ENCODE measurements at regions not wholly inside any gene's neighbourhood (a gene's known extent, or its start where the extent isn't known, plus 50 kb on each side); places are given as distances from the start of the nearest gene placed in this dataset.

DNA sequence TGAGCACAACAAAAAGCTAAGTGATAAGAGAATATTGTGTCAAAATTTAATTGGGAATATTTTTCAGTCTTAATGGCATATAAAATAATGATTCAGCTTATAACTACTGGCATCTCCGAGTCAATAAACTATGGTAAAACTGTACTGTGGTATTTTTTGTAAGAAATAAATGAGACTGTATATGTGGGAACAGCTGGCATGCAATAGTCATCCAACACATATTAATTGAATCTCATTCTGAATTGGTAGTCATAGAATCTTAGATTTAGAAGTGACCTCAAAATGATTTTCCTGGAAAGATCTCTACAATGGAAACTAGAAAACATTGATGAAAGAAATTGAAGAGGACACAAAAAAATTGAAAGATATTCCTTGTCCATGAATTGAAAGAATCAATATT, 133.4 kb upstream of the SLC7A14 start:
- no peak for DNase-seq
- Histone ChIP-seq H3K27me3 (ENCODE audit: insufficient read depth, low read depth, severe bottlenecking) (no peaks in the 10 kb centered on the region), H3K9me3 (ENCODE audit: severe bottlenecking) (no peaks in the 10 kb centered on the region), H3K36me3 (no peaks in the 10 kb centered on the region), H3K27ac (no peak overlapping the region), H3K4me3 (ENCODE audit: low read depth, low read length) (no peak overlapping the region)
- no peak for TF ChIP-seq CTCF (IDR thresholded peaks at IDR 0.05; ENCODE audit: low read depth, low read length)

DNA sequence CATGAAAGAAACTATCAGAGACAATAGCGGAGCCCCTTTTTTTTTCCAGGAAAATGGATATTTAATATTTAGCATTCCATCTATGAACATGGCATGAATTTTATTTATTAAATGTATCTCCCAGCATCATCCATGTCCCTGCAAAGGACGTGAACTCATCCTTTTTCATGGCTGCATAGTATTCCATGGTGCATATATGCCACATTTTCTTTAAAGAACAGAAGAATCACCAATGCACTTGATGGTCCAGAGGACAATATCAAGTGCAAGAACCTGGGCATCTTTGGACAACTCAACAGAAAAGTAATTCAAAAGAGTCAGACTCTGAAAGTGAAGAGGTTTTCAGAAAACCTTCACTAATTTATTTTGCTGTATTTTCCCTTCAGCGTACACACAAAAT, 133.0 kb upstream of the SLC7A14 start:
- TF ChIP-seq CTCF (IDR thresholded peaks at IDR 0.05; ENCODE audit: low read depth, low read length): no peak
- Histone ChIP-seq H3K4me3 (ENCODE audit: low read depth, low read length) (no peak overlapping the region), H3K27ac (no peak overlapping the region)

DNA sequence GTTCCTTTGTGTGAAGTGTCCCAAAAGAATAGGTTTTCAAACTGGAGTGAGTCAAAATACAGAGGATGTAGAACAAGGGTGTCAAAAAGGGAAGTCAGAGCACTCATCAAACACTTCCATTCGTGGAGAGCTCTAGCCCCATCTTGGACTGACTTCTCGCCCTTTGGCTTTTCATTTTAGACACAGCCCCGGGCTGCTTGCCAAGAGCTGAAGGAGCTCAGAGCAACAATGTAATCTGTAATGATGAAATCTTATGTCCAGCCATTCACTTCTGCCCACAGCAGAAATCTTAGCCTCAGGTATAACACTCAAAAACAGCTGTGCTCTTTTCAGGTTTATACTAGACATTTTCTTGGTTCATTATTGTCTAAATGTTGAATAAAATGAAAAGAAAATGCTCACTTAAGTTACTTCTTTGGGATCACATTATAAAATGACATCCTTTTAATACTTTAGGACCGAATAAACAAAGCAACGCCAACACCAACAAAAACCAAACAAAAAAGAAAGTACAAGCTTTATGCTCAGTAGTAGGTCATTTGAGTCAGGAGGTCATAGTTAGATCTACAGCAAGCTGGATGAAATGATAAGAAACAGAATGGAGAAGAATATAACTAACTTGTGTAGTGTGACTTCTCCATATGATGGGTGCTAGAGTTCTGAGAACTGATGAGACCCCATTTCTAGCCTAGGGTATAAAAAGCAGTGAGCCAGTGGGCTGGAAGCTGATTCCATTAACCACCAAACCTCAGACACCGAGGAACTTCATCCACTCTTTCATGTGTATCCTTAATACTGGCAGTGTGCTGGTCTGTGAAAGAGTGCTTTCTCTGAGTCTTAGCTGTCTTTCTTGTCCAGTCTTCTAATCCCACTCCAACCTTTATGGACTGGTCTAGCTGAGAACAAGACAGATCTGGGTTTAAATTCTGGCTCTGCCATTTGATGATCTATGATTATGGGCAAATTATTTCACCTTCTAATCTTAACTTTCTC, 131.8 kb upstream of the SLC7A14 start:
- H3K27me3 ChIP-seq (ENCODE audit: insufficient read depth, low read depth, severe bottlenecking): no peaks in the 10 kb centered on the region
- H3K36me3 ChIP-seq: no peaks in the 10 kb centered on the region
- no peak overlapping the region for H3K4me3 ChIP-seq (ENCODE audit: low read depth, low read length)
- no peak for TF ChIP-seq CTCF (IDR thresholded peaks at IDR 0.05; ENCODE audit: low read depth, low read length)
- no peak overlapping the region for H3K27ac ChIP-seq
- DNase-seq: no peak
- no peaks in the 10 kb centered on the region for H3K9me3 ChIP-seq (ENCODE audit: severe bottlenecking)

More for the DNA sequence above, 133.0 kb upstream of the SLC7A14 start:
- Histone ChIP-seq H3K36me3 (no peaks in the 10 kb centered on the region), H3K9me3 (ENCODE audit: severe bottlenecking) (no peaks in the 10 kb centered on the region), H3K27me3 (ENCODE audit: insufficient read depth, low read depth, severe bottlenecking) (no peaks in the 10 kb centered on the region)
- no peak for DNase-seq

DNA sequence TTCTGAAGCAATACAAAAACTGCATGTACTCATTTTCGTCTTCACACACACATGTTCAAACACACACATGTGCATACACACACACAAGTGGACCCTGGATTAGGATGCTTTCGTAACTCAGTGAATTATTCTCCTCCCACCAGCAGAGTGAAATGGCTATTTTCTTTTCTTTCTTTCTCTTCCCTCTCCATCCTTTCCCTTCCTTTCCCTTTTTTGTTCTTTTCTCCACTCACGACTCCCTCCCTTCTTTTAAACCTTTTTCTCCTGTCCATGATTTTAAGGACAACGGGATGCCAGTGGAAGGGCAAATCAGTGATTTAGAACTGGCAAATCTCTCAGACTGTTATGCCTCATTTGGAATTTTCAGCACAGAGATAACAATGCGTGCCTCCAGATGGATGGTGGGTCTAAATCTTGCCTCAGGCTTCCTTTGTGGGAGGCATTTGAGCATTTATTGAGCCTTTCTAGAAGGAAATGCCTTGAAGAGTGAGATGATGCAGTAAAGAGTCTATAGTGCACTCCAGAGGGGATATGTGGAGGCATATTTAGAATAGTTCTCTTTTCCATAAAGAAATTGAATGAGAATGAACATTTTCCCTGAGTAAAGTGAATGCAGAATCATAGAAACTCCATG, 130.4 kb upstream of the SLC7A14 start:
- no peak for DNase-seq
- Histone ChIP-seq H3K4me3 (ENCODE audit: low read depth, low read length) (no peak overlapping the region), H3K27me3 (ENCODE audit: insufficient read depth, low read depth, severe bottlenecking) (no peaks in the 10 kb centered on the region), H3K9me3 (ENCODE audit: severe bottlenecking) (no peaks in the 10 kb centered on the region), H3K36me3 (no peaks in the 10 kb centered on the region), H3K27ac (no peak overlapping the region)
- TF ChIP-seq CTCF (IDR thresholded peaks at IDR 0.05; ENCODE audit: low read depth, low read length): no peak

DNA sequence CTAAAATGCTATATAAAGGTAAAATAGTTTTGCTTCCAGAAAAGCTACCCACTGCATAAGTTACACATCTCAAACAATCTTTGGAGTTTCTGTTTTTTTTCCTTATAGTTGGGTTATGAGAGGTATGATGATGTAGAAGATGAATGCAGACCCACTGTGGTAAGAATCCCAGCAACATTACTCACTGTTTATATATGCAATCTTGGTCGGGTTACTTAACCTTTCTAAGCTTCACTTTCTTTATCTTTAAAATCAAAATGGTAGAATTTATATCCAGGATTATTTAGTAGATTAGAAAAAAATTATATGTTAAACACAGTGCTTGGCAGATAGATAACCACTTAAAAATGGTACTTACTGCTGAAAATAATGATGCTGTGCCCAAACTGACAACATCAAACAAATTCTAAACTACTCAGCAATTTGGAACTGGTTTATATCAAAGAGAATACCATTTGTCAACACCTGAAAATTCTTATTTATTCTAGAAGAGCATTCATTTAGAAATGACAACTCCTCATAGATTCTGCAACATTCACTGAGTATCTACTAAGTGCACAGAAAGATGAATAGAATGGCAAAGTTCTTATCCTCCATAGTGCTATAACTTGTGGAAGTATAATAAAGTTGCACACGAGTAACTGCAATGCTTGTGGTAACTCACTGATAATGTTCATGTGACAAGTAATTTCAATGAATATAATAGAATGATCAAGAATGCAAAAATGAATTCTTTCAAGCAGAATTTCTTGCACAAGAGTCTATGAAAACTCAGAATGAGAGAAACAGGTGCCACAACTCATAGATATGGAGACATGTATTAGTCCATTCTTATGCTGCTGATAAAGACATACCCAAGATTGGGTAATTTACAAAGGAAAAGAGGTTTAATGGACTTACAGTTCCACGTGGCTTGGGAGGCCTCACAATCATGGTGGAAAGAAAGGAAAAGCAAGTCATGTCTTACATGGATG, 129.0 kb upstream of the SLC7A14 start:
- Histone ChIP-seq H3K36me3 (no peaks in the 10 kb centered on the region), H3K4me3 (ENCODE audit: low read depth, low read length) (no peak overlapping the region), H3K27ac (no peak overlapping the region), H3K9me3 (ENCODE audit: severe bottlenecking) (peaks cover 5% of the 10 kb centered on the region), H3K27me3 (ENCODE audit: insufficient read depth, low read depth, severe bottlenecking) (no peaks in the 10 kb centered on the region)
- no peak for DNase-seq
- TF ChIP-seq CTCF (IDR thresholded peaks at IDR 0.05; ENCODE audit: low read depth, low read length): no peak

Data from WERI-Rb-1 (cell line).